Glomerular endothelial cell (primary cell): ENCODE measurements at regions not wholly inside any gene's neighbourhood (a gene's known extent, or its start where the extent isn't known, plus 50 kb on each side); places are given as distances from the start of the nearest gene placed in this dataset.

Experiments used
- DNase-seq: peaks from one replicate; pipeline ENCODE4 v3.0.0-alpha.2; 2011; ENCODE audit warnings: low read depth, low spot score; ENCODE audit errors: extremely low read depth

DNA sequence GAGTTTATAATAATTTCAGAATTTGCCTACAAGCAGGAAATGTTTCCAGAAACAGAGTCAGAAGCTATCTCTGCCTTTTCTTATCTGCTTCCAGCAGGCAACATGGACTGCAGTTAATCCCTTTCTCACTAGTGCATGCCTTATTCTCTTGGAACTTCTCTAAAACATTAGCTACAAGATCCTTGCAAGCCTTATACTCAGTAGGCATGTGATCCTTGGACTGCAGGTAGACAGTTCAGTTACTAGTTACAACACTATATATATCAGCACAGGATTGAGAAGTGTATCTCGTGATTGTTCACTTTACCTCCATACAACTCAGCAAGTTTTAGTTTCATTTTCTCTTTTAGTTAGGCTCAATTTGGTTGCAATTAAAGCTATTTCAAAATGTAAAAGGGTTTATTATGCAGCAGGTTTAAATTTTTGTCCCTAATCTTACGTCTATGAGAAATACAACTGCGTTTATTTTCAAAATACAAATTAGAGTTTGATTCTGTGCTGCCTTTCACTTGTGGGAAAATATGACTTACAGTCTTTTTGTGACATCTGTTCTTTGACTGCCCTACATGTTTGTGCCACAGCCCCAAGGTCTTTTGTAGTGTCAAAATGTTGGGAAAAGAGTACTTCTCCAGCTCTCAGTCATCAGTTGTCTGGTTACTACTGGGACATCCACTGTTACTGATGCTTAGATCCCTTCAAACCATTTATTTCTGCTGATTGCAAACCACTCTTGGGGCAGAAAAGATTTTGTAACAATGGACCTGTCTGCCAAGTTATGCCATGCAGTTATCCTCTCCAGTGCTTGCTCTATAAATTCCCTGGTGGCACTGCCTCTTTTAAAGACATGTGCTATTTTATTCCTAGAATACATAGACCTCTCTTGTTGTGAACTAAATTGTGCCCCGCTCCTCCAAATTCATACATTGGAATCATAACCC lies 709.0 kb upstream of the FOXG1 start:
- DNase-seq = no peak

- no peak for DNase-seq
Observed at GRCh38 chr14:28059254-28059653, 707.3 kb upstream of the FOXG1 start.

GRCh38 chr14:28061006-28061405 lies 705.6 kb upstream of the FOXG1 start:
- no peak for DNase-seq

- DNase-seq = no peak
Observed at GRCh38 chr14:28077021-28077420, 689.6 kb upstream of the FOXG1 start.

- DNase-seq = no peak
Observed at GRCh38 chr14:28083389-28083788, 683.2 kb upstream of the FOXG1 start.

DNA sequence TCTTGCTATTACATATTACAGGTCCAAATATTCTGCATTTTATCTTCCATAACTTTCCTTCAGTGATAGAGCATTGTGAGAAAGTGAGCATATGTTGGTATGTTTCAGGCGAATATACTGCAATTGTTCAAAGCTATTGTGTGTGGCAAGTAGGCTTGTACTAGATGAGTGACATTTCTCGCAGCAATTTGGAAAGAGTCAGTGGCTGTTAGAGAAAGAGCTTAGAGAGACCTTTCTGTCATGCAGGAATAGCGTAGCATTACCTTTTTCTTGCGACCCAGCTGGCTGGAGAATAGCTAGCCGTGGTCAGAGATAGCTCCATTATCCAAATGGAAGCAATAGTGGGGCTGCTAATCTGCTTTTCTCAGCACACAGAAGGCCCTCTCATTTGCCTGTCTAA lies 678.5 kb upstream of the FOXG1 start:
- DNase-seq = no peak

GRCh38 chr14:28097585-28097984 lies 669.0 kb upstream of the FOXG1 start:
- no peak for DNase-seq

DNA sequence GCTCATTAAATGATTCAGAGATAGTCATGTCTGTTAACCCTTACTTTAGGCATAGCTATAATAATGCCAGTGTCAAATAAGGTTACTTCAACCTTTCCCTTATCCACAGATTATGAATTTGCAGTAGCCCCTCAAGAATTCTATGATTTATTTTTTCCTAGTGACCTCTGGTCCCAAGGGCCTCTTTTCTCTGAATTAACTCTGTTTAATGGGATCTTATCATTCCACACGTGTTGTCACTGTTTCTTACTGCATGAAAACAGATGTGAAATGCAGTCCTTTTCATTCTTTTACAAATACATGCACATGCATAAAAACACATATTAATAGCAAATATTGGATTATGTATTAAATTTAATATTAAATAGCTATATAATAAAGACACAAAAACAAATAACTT lies 667.7 kb upstream of the FOXG1 start:
- no peak for DNase-seq

- no peak for DNase-seq
Observed at GRCh38 chr14:28102001-28102400, 664.6 kb upstream of the FOXG1 start.

DNA sequence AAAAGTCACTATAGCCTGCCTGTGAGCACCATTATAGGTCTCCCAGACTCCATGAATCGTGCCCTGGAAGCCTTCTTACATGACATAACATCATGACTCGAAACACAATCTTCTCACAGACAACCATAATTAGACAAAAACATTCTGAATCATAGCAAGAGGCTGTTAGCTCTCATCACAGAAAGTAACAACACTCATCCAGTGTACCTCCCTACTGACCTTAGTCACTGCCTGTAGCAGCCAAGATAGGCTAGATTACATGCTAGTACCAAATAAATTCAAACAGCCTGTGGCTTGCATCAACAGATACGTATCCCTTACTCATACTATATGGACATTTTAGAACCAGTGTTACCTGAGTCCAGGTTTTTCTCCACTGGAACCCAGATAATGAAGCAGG lies 663.8 kb upstream of the FOXG1 start:
- DNase-seq = no peak

DNA sequence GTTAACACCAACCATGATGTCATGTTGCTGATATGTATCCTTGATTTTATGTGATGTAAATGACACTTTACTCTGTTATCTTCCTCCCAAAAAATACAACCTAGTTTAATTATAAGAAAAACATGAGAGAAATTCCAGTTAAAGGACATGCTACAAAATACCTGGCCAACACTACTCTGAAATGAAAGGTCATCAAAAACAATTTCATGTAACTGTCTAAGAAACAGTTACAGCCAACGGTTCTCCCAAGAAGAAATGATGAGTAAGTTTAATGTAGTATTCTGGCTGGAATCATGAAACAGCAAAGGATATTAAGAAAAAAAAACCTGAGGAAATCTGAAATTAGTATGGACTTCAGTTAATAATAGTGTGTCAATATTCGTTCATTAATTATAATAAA lies 653.3 kb upstream of the FOXG1 start:
- DNase-seq = no peak

- DNase-seq = no peak
Observed at GRCh38 chr14:28116716-28117115, 649.9 kb upstream of the FOXG1 start.

GRCh38 chr14:28119849-28120248 lies 646.7 kb upstream of the FOXG1 start:
- no peak for DNase-seq

DNA sequence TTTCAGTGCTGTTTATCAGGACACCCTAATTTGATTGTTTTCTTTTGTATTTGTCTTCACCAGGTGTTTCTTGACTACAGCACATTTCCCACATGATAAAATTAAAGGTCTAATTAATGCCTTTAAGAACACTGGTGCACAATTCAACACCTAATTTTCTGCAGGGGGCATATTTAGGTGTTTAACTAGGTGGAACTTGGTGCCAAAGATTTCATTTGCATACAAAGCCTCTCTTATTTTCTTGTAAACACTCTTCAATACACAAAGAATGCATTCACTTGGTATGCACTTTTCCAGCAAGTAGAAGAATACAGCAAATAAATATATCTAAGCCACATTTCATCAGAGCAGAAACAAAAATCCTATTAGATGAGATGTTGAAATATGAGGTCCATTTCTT lies 646.2 kb upstream of the FOXG1 start:
- DNase-seq = no peak

GRCh38 chr14:28121512-28122297 lies 644.9 kb upstream of the FOXG1 start:
- DNase-seq = no peak

DNA sequence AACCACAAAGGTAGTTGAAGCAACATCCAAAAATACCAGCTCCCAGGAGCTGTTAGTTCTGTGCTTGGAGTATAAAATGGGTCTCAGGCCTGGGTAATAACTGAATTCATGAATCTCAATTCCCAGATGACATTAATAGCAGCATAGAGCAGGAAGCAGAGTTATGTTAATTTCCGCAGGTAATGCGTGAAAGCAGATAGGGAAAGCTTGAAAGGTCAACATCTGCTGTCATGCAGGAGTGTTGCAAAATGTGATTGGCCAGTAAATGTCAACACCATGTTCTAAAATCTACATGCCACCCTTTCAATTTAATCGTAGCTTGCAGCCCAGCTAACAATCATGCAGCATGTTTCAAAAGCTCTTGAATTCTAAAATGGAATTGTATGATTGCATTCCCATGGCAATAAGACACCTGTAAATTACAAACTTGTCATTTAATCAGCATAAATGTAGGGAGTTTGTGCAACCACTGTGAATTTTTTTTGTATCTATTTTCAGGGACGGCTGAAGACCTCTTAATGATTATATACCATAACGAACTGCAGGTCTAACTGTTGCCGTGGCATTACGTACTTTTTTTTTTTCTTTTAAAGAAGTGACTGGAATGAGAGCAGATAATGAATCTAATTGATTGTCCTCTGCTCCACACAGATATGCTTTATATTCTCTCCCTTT lies 635.8 kb upstream of the FOXG1 start:
- no peak for DNase-seq

- DNase-seq = no peak
Observed at GRCh38 chr14:28138341-28138740, 628.2 kb upstream of the FOXG1 start.

DNA sequence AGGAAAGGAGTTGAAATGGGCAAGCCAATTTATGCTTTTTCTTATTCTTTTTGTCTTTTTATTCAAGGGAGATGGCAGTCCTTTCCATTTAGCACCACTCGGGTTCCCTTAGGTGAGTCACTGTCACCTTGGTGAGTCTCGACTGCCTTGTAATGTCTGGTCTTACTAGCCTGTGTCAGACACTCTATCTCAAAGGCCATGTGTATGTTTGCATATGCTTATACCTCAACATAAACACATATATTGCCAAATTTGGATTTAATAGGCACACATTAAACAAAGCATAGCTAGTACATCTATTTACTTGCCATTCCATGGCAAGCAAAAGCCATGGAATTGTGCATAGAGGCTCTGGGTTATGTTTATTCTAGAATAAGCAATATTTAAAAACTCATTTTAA lies 624.9 kb upstream of the FOXG1 start:
- no peak for DNase-seq

GRCh38 chr14:28142400-28143015 lies 624.1 kb upstream of the FOXG1 start:
- no peak for DNase-seq

DNA sequence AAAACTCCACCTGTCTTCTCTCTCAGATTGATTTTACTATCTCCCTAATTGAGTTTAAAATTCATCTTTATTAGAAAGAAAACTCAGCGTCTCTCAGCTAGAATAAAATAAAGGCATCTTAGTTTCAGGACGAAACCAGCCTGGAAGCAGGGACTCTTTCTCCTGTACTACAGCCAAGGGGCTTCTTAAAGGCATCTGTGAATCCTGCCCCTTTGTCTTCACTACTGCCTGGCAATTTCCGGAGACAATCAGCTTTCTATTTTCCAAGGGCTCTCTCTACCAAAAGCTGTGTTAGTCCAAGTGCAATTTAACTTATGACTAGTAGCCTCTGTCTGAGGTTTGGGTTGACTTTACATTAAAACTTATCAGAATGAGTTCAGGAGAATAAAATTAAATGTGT lies 623.3 kb upstream of the FOXG1 start:
- DNase-seq = no peak

- DNase-seq = no peak
Observed at GRCh38 chr14:28151926-28152325, 614.7 kb upstream of the FOXG1 start.
